Left ventricle myocardium inferior (tissue), 1 donor: ENCODE measurements at regions not wholly inside any gene's neighbourhood (a gene's known extent, or its start where the extent isn't known, plus 50 kb on each side); places are given as distances from the start of the nearest gene placed in this dataset.

Experiments used
- DNase-seq: peaks from one replicate; pipeline ENCODE4 v3.0.0-alpha.2; 2020
- H3K27ac ChIP-seq: fragments of 200-600 bp; replicated peaks from 2 replicates; pipeline ENCODE4 v1.8.0; 2021
- H3K27me3 ChIP-seq: fragments of 200-600 bp; 2 replicates; pipeline ENCODE4 v1.8.0; 2021; ENCODE audit warnings: low read depth
- H3K36me3 ChIP-seq: fragments of 200-600 bp; 2 replicates; pipeline ENCODE4 v1.8.0; 2021
- H3K4me1 ChIP-seq: fragments of 200-600 bp; 2 replicates; pipeline ENCODE4 v1.8.0; 2021
- H3K4me3 ChIP-seq: fragments of 200-600 bp; 2 replicates; pipeline ENCODE4 v1.8.0; 2021; ENCODE audit warnings: mild to moderate bottlenecking, moderate library complexity
- H3K9me3 ChIP-seq: fragments of 200-600 bp; replicated peaks from 2 replicates; pipeline ENCODE4 v1.8.0; 2021
- intact Hi-C: fragments of 100-400 bp; cut with micrococcal nuclease; formaldehyde crosslinking; loops from one replicate; pipeline ENCODE4 v1.11.0; 2022
- TF ChIP-seq, protein P1 (sequence below): fragments of 200-600 bp; IDR thresholded peaks from 2 replicates; pipeline ENCODE4 v1.8.0; 2021; ENCODE audit warnings: antibody characterized with exemption, mild to moderate bottlenecking, borderline replicate concordance
- donor health status: DM: no; HTN: yes; CAD: no; lungs with severe emphysema.

DNA sequence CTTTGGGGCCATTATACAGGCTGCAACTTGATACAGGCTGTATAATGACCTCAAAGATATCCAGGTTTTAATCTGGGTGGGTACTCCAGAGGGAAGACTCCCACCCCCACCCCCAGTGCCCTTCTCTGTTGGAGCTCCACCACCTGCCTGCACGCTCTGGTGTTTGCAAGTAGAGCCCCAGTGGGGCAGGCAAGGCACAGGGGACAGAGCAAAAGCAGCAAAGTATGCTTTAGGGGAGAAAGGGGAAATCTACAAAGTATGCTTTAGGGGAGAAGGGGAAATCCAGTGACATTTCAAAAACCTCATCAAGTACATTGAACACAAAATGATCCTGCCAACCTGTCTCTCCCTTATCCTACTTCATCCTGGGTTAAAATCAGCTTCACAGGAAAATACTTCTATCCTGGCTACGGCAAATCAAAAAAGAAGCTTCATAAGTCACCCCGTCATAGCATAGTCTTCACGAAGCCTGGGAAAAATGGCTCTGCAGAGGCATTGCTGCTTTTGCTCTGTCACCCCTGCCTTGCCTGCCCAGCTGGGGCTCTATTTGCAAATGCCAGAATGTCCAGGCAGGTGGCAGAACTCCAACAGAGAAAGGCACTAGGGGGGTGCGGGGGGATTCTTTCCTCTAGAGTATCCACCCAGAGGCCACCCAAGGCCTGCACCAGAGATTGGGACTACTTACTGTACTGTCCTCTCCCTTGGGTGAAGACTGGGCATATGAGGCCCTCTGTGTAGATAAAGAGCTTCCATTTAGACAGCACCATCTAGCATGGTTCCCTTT, 60.9 kb upstream of the ATP11B start:
- intact Hi-C loops = no loop called here
- Histone ChIP-seq H3K4me1 (no peaks in the 10 kb centered on the region), H3K27ac (no peak overlapping the region), H3K4me3 (no peak overlapping the region), H3K27me3 (peaks cover 39% of the 10 kb centered on the region), H3K36me3 (no peaks in the 10 kb centered on the region), H3K9me3 (no peaks in the 10 kb centered on the region)
- TF ChIP-seq, protein P1, sequence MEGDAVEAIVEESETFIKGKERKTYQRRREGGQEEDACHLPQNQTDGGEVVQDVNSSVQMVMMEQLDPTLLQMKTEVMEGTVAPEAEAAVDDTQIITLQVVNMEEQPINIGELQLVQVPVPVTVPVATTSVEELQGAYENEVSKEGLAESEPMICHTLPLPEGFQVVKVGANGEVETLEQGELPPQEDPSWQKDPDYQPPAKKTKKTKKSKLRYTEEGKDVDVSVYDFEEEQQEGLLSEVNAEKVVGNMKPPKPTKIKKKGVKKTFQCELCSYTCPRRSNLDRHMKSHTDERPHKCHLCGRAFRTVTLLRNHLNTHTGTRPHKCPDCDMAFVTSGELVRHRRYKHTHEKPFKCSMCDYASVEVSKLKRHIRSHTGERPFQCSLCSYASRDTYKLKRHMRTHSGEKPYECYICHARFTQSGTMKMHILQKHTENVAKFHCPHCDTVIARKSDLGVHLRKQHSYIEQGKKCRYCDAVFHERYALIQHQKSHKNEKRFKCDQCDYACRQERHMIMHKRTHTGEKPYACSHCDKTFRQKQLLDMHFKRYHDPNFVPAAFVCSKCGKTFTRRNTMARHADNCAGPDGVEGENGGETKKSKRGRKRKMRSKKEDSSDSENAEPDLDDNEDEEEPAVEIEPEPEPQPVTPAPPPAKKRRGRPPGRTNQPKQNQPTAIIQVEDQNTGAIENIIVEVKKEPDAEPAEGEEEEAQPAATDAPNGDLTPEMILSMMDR = no peak
- no peak for DNase-seq

- intact Hi-C loops = no loop called here
- TF ChIP-seq, protein P1 = no peak
Measured at GRCh38 chr3:182735672-182736071, 57.6 kb upstream of the ATP11B start.

GRCh38 chr3:182737825-182738224, 55.5 kb upstream of the ATP11B start:
- no peak for DNase-seq
- TF ChIP-seq, protein P1 = no peak
- no peak overlapping the region for H3K4me3 ChIP-seq
- H3K27ac ChIP-seq = no peak overlapping the region
- no peaks in the 10 kb centered on the region for H3K4me1 ChIP-seq
- H3K36me3 ChIP-seq = no peaks in the 10 kb centered on the region
- peaks cover 50% of the 10 kb centered on the region for H3K27me3 ChIP-seq
- no peaks in the 10 kb centered on the region for H3K9me3 ChIP-seq
- intact Hi-C loops = no loop called here

More at GRCh38 chr3:182735672-182736071, 57.6 kb upstream of the ATP11B start:
- H3K27ac ChIP-seq = no peak overlapping the region
- H3K27me3 ChIP-seq = peaks cover 53% of the 10 kb centered on the region
- H3K4me1 ChIP-seq = no peaks in the 10 kb centered on the region
- no peaks in the 10 kb centered on the region for H3K36me3 ChIP-seq
- H3K4me3 ChIP-seq = no peak overlapping the region
- no peak for DNase-seq
- H3K9me3 ChIP-seq = no peaks in the 10 kb centered on the region

DNA sequence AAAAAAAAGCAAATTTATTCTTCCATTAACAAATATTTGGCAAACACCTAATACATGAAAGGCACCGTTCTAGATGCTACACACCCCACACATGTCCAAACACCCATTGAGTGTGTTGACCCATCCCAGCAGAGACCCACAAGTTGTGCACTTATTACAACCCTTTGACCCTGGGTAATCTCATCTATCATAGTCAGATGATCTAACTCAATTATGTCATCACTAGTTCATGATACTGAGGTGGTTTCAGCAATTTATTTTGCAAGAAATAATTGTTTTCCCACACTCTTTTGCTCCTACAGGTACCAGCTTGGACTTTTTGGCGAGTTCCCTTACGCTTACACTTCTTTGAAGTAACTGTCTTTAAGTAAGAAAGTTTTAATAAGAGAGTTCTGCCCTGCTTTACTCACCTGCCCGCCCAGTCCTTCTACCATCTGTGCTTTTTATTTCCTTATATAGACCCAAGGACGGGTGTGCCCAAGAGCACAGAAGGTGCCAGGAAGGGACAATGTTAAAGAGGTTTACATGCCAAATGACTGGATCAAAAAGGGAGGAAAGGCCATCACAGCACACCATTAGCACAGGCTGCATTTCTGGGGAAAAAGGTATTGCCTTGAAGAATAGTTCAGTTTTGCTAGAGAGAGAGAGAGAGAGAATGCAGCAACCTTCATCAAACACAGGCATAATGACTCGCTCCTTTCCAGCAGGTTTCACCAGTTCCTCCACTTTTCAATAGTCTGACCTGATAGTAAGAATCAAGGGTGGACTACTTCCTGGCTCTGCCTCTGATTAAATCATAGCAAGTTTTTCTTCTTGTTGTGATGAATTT, 54.5 kb upstream of the ATP11B start:
- Histone ChIP-seq H3K36me3 (no peaks in the 10 kb centered on the region), H3K4me3 (no peak overlapping the region), H3K4me1 (no peaks in the 10 kb centered on the region), H3K27ac (no peak overlapping the region), H3K27me3 (peaks cover 48% of the 10 kb centered on the region), H3K9me3 (no peaks in the 10 kb centered on the region)
- no peak for DNase-seq
- TF ChIP-seq, protein P1 = no peak
- intact Hi-C loops = no loop called here

DNA sequence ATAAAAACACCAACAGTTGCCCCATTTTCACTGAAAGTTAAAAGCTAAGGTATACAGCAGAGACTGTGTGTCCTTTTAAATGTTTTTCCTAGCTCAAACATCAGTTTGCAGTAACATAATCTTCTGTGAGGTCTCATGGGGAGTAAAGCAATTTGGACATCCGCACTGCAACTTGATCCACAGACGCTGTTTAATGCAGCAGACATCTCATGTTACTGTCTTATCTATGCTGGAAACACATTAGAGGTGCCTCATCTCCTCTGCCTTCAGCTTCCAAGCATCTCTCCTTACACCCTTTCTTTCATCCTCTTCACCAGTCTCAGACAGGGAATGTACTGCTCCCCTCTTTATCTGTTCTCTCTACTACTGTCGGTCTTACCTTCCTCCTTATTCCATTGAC, 53.7 kb upstream of the ATP11B start:
- Histone ChIP-seq H3K36me3 (no peaks in the 10 kb centered on the region), H3K9me3 (no peaks in the 10 kb centered on the region), H3K27me3 (peaks cover 43% of the 10 kb centered on the region), H3K4me1 (no peaks in the 10 kb centered on the region), H3K4me3 (no peak overlapping the region), H3K27ac (no peak overlapping the region)
- intact Hi-C loops = no loop called here
- DNase-seq = no peak
- TF ChIP-seq, protein P1 = no peak
